ENCODE measurements at regions not wholly inside any gene's neighbourhood (a gene's known extent, or its start where the extent isn't known, plus 50 kb on each side); places are given as distances from the start of the nearest gene placed in this dataset.

DNA sequence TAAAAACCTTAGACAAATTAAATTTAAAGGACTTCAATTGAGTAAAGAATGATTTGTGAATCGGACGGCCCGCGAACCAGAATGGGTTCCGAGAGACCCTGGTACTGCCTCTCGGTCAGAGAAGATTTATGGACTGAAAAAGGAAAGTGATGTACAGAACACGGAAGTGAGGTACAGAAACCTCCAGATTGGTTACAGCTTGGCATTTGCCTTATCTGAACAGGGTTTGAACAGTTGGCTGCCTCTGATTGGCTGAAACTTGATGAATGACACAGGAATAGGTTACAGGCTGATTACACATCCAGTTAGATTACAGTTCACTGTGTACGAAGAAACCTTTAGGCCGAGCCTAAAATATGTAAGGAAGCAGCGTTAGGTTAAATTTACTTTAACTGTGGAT lies 156.5 kb upstream of the EGFLAM start:
- TF ChIP-seq, protein P1, sequence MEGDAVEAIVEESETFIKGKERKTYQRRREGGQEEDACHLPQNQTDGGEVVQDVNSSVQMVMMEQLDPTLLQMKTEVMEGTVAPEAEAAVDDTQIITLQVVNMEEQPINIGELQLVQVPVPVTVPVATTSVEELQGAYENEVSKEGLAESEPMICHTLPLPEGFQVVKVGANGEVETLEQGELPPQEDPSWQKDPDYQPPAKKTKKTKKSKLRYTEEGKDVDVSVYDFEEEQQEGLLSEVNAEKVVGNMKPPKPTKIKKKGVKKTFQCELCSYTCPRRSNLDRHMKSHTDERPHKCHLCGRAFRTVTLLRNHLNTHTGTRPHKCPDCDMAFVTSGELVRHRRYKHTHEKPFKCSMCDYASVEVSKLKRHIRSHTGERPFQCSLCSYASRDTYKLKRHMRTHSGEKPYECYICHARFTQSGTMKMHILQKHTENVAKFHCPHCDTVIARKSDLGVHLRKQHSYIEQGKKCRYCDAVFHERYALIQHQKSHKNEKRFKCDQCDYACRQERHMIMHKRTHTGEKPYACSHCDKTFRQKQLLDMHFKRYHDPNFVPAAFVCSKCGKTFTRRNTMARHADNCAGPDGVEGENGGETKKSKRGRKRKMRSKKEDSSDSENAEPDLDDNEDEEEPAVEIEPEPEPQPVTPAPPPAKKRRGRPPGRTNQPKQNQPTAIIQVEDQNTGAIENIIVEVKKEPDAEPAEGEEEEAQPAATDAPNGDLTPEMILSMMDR (IDR thresholded peaks at IDR 0.05): no peak
- TF ChIP-seq POLR2A (IDR thresholded peaks at IDR 0.05): no peak

Measured in thyroid gland (tissue), 4 donors.